Sigmoid colon (tissue), 6 donors: ENCODE measurements at regions not wholly inside any gene's neighbourhood (a gene's known extent, or its start where the extent isn't known, plus 50 kb on each side); places are given as distances from the start of the nearest gene placed in this dataset.

Experiments
- DNase-seq: peaks from one replicate; pipeline ENCODE4 v3.0.0-alpha.2; 2019
- H3K27ac ChIP-seq, 4 donors: fragments of 200-600 bp; sonication (generic); one replicate each; pipeline ENCODE4 v1.5.1; 2016 to 2019; ENCODE audit warnings: mild to moderate bottlenecking in 1 of 4
- H3K27me3 ChIP-seq, 3 donors: fragments of 200-600 bp; sonication (generic); one replicate each; pipeline ENCODE4 v1.5.1; 2019; ENCODE audit warnings: mild to moderate bottlenecking in 1 of 3
- H3K36me3 ChIP-seq, 4 donors: fragments of 200-600 bp; sonication (generic); one replicate each; pipeline ENCODE4 v1.5.1; 2016 to 2019
- H3K4me1 ChIP-seq, 4 donors: fragments of 200-600 bp; sonication (generic); one replicate each; pipeline ENCODE4 v1.5.1; 2017 to 2019
- H3K4me3 ChIP-seq, 4 donors: fragments of 200-600 bp; sonication (generic); one replicate each; pipeline ENCODE4 v1.5.1; 2017 to 2019; ENCODE audit warnings: mild to moderate bottlenecking in 2 of 4, moderate library complexity in 1 of 4
- H3K9me3 ChIP-seq, 4 donors: fragments of 200-600 bp in 3 of 4; sonication (generic) in 3 of 4; one replicate each; pipeline versions ENCODE4 v1.5.1 to v1.6.1; 2013 to 2019
- CTCF ChIP-seq, 4 experiments: fragments of 450-650 bp in 3 of 4; fragments of 200-600 bp in 1 of 4; IDR thresholded peaks; one replicate each; pipeline ENCODE4 v1.5.1; 2016 to 2019; ENCODE audit warnings: antibody characterized with exemption in 4 of 4, mild to moderate bottlenecking in 3 of 4, moderate library complexity in 2 of 4
- EP300 ChIP-seq, 4 donors: sonication (generic); formaldehyde crosslinking; IDR thresholded peaks; one replicate each; pipeline ENCODE4 v1.6.1; 2017; ENCODE audit warnings: antibody characterized with exemption in 4 of 4
- POLR2A ChIP-seq, 2 donors: fragments of 450-650 bp; IDR thresholded peaks; one replicate each; pipeline ENCODE4 v1.6.1; 2016; ENCODE audit warnings: antibody characterized with exemption in 2 of 2, mild to moderate bottlenecking in 2 of 2, moderate library complexity in 2 of 2
- POLR2AphosphoS5 ChIP-seq, 4 donors: sonication (generic); formaldehyde crosslinking; IDR thresholded peaks; one replicate each; pipeline ENCODE4 v1.6.1; 2017; ENCODE audit warnings: antibody characterized with exemption in 4 of 4
- WGBS, 2 donors: extraction: QIAGEN DNeasy Blood & Tissue Kit; methylation state at CpG; one replicate each; pipeline ENCODE4 v1.1.7; 2013; 5-methylcytosine and 5-hydroxymethylcytosine counted together
- intact Hi-C: fragments of 100-400 bp; cut with DNase I; formaldehyde crosslinking; loops from one replicate; pipeline ENCODE4 v1.15.1; 2023
- donor health status: healthy with polysubstance abuse.
- donor health status: healthy.

- H3K4me1 ChIP-seq, result no peaks in the 10 kb centered on the region
- H3K27me3 ChIP-seq, result no peaks in the 10 kb centered on the region
- TF ChIP-seq CTCF (IDR thresholded peaks at IDR 0.05), result no peak
- TF ChIP-seq POLR2A (IDR thresholded peaks at IDR 0.05), result no peak
- no peak for TF ChIP-seq EP300 (IDR thresholded peaks at IDR 0.05)
- no peak for TF ChIP-seq POLR2AphosphoS5 (IDR thresholded peaks at IDR 0.05)
- no peaks in the 10 kb centered on the region for H3K9me3 ChIP-seq
- DNase-seq, result no peak
- H3K27ac ChIP-seq, result no peak overlapping the region
- H3K36me3 ChIP-seq, result no peaks in the 10 kb centered on the region
- no peak overlapping the region for H3K4me3 ChIP-seq
- intact Hi-C loops, result no loop called here
Observed at GRCh38 chr3:168752339-168752738, 656.6 kb upstream of the GOLIM4 start.

DNA sequence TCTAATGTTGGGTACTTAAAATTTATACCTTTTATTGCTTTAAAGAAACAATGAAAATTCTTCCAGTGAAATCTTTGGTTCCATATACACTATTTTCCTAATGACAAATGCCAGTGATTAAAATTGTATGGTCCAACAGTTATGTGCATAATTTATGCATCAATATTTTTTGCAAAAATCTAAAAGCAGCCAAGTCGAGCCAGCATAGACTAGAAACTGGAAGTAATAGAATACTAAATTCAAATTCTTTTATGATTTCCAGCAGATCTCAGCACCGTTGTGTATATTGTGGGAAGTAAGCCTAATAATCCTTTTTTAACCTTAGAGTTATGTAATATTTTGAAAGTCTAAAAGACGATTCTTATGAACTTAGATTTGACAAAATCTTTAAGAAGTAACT is 652.0 kb upstream of the GOLIM4 start:
- WGBS, 2 donors, result 78 to 85% methylated on average over 3 of the region's 3 CpGs
- H3K9me3 ChIP-seq, result no peaks in the 10 kb centered on the region
- intact Hi-C loops, result no loop called here
- H3K4me3 ChIP-seq, result no peak overlapping the region
- DNase-seq, result no peak
- H3K36me3 ChIP-seq, result no peaks in the 10 kb centered on the region
- no peaks in the 10 kb centered on the region for H3K4me1 ChIP-seq
- no peaks in the 10 kb centered on the region for H3K27me3 ChIP-seq
- no peak overlapping the region for H3K27ac ChIP-seq
- no peak for TF ChIP-seq EP300 (IDR thresholded peaks at IDR 0.05)
- TF ChIP-seq POLR2A (IDR thresholded peaks at IDR 0.05), result no peak
- no peak for TF ChIP-seq POLR2AphosphoS5 (IDR thresholded peaks at IDR 0.05)
- no peak for TF ChIP-seq CTCF (IDR thresholded peaks at IDR 0.05)

- no peak for DNase-seq
- Histone ChIP-seq H3K9me3 (no peaks in the 10 kb centered on the region), H3K36me3 (no peaks in the 10 kb centered on the region), H3K27ac (no peak overlapping the region), H3K27me3 (no peaks in the 10 kb centered on the region), H3K4me1 (no peaks in the 10 kb centered on the region), H3K4me3 (no peak overlapping the region)
- TF ChIP-seq POLR2AphosphoS5 (IDR thresholded peaks at IDR 0.05) (no peak), EP300 (IDR thresholded peaks at IDR 0.05) (no peak), POLR2A (IDR thresholded peaks at IDR 0.05) (no peak), CTCF (IDR thresholded peaks at IDR 0.05) (no peak)
- 83 to 85% methylated on average over 6 of the region's 6 CpGs for WGBS, 2 donors
- intact Hi-C loops, result no loop called here
Observed at GRCh38 chr3:168738527-168739325, 643.0 kb upstream of the GOLIM4 start.

DNA sequence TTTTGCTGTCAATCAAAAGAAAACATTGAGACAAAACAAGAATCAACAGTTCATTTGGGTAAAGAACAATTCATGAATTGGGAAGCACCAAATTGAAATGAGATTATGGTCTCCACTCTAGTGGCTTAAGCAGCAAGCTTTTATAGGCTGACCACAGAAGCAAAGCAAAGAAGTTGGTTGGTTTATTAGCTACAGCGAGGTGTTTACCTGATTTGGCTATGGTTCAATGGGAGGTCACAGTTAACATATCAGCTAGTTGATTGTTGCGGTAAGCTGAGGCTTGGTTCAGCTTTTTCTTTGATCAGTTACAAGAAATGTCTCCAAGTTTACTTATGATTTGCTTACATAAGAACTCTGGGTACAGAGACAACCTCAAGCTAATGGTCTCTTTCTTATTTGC is 640.5 kb upstream of the GOLIM4 start:
- Histone ChIP-seq H3K27ac (no peak overlapping the region), H3K4me1 (no peaks in the 10 kb centered on the region), H3K27me3 (no peaks in the 10 kb centered on the region), H3K36me3 (no peaks in the 10 kb centered on the region), H3K4me3 (no peak overlapping the region), H3K9me3 (no peaks in the 10 kb centered on the region)
- TF ChIP-seq CTCF (IDR thresholded peaks at IDR 0.05), result no peak
- TF ChIP-seq POLR2A (IDR thresholded peaks at IDR 0.05), result no peak
- no peak for TF ChIP-seq EP300 (IDR thresholded peaks at IDR 0.05)
- no peak for TF ChIP-seq POLR2AphosphoS5 (IDR thresholded peaks at IDR 0.05)
- DNase-seq, result no peak
- 15 to 53% methylated on average over 2 of the region's 2 CpGs for WGBS, 2 donors
- intact Hi-C loops, result no loop called here

DNA sequence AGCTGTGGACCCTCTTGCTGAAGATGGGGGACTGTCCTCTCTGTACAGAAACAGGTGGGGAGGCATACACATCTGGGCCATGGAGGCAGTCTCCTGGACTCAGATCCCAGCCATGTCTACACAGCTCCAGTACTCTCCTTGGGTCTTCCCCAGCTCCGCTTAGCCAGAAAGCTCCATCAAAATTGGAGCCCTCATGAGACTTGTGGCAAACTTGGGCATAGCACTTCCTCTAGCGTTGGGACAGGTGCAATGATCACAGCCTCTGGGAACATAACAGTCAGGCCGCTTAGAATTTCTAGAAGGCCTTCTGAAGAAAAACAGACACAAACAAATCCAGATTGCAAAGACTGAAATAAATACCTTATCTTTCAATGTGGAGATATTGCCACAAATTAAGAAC is 634.3 kb upstream of the GOLIM4 start:
- no peak for TF ChIP-seq CTCF (IDR thresholded peaks at IDR 0.05)
- TF ChIP-seq POLR2A (IDR thresholded peaks at IDR 0.05), result no peak
- no peak for TF ChIP-seq EP300 (IDR thresholded peaks at IDR 0.05)
- TF ChIP-seq POLR2AphosphoS5 (IDR thresholded peaks at IDR 0.05), result no peak
- no peak for DNase-seq
- intact Hi-C loops, result no loop called here
- Histone ChIP-seq H3K4me3 (no peak overlapping the region), H3K9me3 (no peaks in the 10 kb centered on the region), H3K4me1 (no peaks in the 10 kb centered on the region), H3K27ac (no peak overlapping the region), H3K27me3 (no peaks in the 10 kb centered on the region), H3K36me3 (no peaks in the 10 kb centered on the region)
- WGBS, 2 donors, result 63 to 78% methylated on average over 3 of the region's 3 CpGs
